ENCODE measurements at regions not wholly inside any gene's neighbourhood (a gene's known extent, or its start where the extent isn't known, plus 50 kb on each side); places are given as distances from the start of the nearest gene placed in this dataset.
"Not testable (repeated sequence)": the region's sequence is repeated elsewhere in the genome, so short reads cannot be mapped to it uniquely, and the experiment has no call there.

DNA sequence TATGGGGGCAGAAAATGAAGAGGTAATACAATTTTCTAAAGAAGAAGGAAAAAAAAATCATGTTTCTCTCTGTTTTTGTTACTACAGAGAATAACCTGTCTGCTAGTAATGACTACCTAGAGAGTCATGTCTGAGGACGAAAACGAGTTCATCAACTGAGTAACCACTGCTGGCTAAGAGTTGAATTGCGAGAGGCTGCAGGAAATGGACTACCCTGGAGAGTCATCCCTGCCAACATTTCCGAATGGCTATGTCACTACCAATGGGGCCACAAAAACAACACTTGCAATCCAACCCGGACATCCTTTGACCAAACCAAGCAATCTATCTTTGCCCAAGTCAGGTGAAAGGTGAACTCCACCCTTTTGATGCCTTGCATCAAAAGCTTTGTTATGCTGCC is 120.6 kb downstream of the FCRL5 start:
- TF ChIP-seq CTCF (IDR thresholded peaks at IDR 0.05; ENCODE audit: low read depth, low read length) = no peak
- Histone ChIP-seq H3K4me3 (ENCODE audit: low read depth, low read length) (no peak overlapping the region), H3K9me3 (no peaks in the 10 kb centered on the region), H3K36me3 (no peaks in the 10 kb centered on the region), H3K4me1 (no peaks in the 10 kb centered on the region), H3K27me3 (peaks cover 42% of the 10 kb centered on the region)
- DNase-seq = no peak

DNA sequence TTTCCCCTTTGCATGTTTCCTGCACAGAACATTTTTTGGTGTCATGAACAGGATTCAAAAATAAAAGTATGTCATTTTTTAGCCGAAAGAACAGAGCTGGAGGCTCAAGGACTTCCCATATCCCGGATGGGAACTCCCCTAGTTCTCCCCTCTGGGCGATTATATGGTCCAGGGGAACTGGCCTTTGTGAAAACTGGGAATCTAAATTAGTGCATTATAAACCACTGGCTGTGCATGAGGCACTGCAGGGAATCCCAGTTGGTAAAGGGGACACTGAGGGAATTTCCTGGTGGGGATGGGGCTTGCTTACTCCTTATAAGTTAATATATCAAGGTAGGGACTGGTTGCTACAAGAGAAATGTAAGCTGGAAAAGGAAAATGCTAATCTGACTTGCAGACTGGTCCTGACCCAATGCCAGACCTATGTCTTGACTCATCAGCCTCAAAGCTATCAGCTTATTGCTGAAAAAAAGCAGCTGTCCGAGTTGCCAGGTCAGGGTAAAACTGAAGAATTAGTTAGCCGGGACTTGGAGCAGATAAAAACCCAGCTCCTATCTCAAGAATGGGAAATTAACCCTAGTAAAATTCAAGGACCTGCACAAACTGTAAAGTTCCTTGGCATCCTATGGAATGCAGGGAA is 122.6 kb downstream of the FCRL5 start:
- Histone ChIP-seq H3K27me3 (peaks cover 38% of the 10 kb centered on the region), H3K4me1 (no peaks in the 10 kb centered on the region), H3K4me3 (ENCODE audit: low read depth, low read length) (no peak overlapping the region), H3K9me3 (no peaks in the 10 kb centered on the region), H3K36me3 (no peaks in the 10 kb centered on the region)
- TF ChIP-seq CTCF (IDR thresholded peaks at IDR 0.05; ENCODE audit: low read depth, low read length) = no peak
- no peak for DNase-seq

- not testable (repeated sequence) for H3K4me3 ChIP-seq (ENCODE audit: low read depth, low read length); H3K27me3 ChIP-seq
Observed at GRCh38 chr1:157423764-157424163, 128.6 kb downstream of the FCRL5 start.

DNA sequence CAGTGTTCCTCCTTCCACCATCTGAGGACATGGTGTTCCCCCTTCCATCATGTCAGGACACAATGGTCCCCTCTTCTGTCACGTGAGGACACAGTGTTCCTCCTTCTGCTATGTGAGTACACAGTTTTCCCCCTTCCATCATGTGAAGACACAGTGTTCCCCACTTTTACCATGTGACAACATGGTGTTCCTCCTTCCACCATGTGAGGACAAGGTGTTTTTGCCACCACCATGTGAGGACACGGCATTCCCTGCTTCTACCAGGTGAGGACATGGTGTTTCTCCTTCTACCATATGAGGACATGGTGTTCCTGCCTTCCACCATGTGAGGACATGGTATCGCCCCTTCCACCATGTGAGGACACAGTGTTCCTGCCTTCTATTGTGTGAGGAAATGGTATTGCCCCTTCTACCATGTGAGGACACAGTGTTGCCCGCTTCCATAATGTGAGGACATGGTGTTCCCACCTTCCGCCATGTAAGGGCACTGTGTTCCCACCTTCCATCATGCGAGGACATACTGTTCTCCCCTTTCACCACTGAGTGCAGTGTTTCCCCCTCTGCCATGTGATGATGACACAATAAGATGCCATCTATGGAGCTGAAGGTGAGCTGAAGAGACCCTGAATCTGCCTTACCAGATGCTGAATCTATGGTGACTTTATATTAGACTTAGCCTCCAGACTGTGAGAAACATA is 132.3 kb downstream of the FCRL5 start:
- H3K9me3 ChIP-seq = no peaks in the 10 kb centered on the region
- H3K4me3 ChIP-seq (ENCODE audit: low read depth, low read length) = no peak overlapping the region
- no peaks in the 10 kb centered on the region for H3K27me3 ChIP-seq
- H3K4me1 ChIP-seq = no peaks in the 10 kb centered on the region
- no peak for TF ChIP-seq CTCF (IDR thresholded peaks at IDR 0.05; ENCODE audit: low read depth, low read length)
- no peak for DNase-seq
- H3K36me3 ChIP-seq = no peaks in the 10 kb centered on the region

More at GRCh38 chr1:157423764-157424163, 128.6 kb downstream of the FCRL5 start:
- not testable (repeated sequence) for H3K36me3 ChIP-seq, H3K4me1 ChIP-seq, H3K9me3 ChIP-seq, DNase-seq

DNA sequence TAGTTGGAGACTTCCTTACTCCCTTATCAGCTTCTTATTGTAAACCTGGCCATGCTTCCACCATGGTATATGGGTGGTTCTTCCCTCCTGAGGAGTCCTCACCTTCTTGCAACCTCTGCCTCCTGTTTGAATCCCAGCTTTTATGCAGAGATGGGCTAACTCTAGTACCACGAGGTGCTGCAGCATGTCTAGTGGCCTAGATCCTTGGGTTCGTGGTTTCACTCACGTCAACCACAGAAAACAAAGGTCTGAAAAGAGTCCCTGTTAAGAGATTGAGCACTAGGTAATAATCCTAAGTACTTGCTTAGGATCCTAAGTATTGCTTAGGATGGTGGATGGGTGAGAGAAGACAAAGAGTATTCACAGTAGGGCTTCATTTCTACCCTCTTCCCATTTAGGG is 133.7 kb downstream of the FCRL5 start:
- H3K4me1 ChIP-seq = no peaks in the 10 kb centered on the region
- no peak for DNase-seq
- no peak overlapping the region for H3K4me3 ChIP-seq (ENCODE audit: low read depth, low read length)
- H3K9me3 ChIP-seq = no peaks in the 10 kb centered on the region
- H3K27me3 ChIP-seq = no peaks in the 10 kb centered on the region
- no peak for TF ChIP-seq CTCF (IDR thresholded peaks at IDR 0.05; ENCODE audit: low read depth, low read length)
- H3K36me3 ChIP-seq = no peaks in the 10 kb centered on the region

DNA sequence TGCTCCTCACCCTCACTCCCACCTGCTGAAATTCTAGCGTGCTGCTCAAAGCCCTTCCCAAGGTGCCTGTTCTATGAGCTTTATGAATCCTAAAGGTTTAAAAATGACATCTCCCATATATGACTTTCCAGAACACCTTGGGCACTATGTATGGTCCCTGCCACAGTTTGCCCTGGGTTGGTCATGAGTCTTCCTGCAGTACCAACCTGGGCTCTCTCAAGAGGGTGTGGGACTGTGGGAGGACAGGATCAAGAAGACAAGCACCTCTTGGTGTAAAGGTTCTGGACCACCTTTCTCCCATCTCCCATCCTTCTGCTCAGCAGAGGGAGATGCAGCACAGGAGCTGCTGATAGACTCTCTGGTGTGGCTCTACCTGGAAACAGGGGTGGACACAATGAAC is 134.1 kb downstream of the FCRL5 start:
- H3K27me3 ChIP-seq = no peaks in the 10 kb centered on the region
- H3K36me3 ChIP-seq = no peaks in the 10 kb centered on the region
- H3K4me3 ChIP-seq (ENCODE audit: low read depth, low read length) = no peak overlapping the region
- no peaks in the 10 kb centered on the region for H3K9me3 ChIP-seq
- no peaks in the 10 kb centered on the region for H3K4me1 ChIP-seq
- no peak for DNase-seq
- no peak for TF ChIP-seq CTCF (IDR thresholded peaks at IDR 0.05; ENCODE audit: low read depth, low read length)

Measured in BE2C (cell line).